GM21529 (cell line): ENCODE measurements at regions not wholly inside any gene's neighbourhood (a gene's known extent, or its start where the extent isn't known, plus 50 kb on each side); places are given as distances from the start of the nearest gene placed in this dataset.
"Not testable (repeated sequence)": the region's sequence is repeated elsewhere in the genome, so short reads cannot be mapped to it uniquely, and the experiment has no call there.

Source experiments
- ATAC-seq: cut with Tn5 transposase; IDR thresholded peaks from one replicate; pipeline ENCODE4 v1.9.1; 2021; ENCODE audit not compliant: unreplicated experiment

- ATAC-seq: no peak
Observed at GRCh38 chr11:87660926-87661660, 514.1 kb downstream of the RAB38 start.

GRCh38 chr11:87659807-87660206, 515.4 kb downstream of the RAB38 start:
- ATAC-seq: no peak

GRCh38 chr11:87645626-87646025, 529.6 kb downstream of the RAB38 start:
- ATAC-seq: no peak

- ATAC-seq: no peak
Observed at GRCh38 chr11:87639753-87640364, 535.4 kb downstream of the RAB38 start.

GRCh38 chr11:87635001-87635400, 540.2 kb downstream of the RAB38 start:
- ATAC-seq: no peak

- ATAC-seq: no peak
Observed at GRCh38 chr11:87634331-87634730, 540.9 kb downstream of the RAB38 start.

GRCh38 chr11:87628957-87629356, 546.3 kb downstream of the RAB38 start:
- ATAC-seq: no peak

- no peak for ATAC-seq
Observed at GRCh38 chr11:87628026-87628580, 547.1 kb downstream of the RAB38 start.

- not testable (repeated sequence) for ATAC-seq
Observed at GRCh38 chr11:87623531-87624365, 551.5 kb downstream of the RAB38 start.

- ATAC-seq: no peak
Observed at GRCh38 chr11:87616511-87616910, 558.7 kb downstream of the RAB38 start.

GRCh38 chr11:87604350-87604749, 566.6 kb downstream of the TMEM135 start:
- ATAC-seq: no peak

- ATAC-seq: no peak
Observed at GRCh38 chr11:87603887-87604286, 566.2 kb downstream of the TMEM135 start.

GRCh38 chr11:87602776-87603175, 565.0 kb downstream of the TMEM135 start:
- ATAC-seq: no peak

GRCh38 chr11:87600938-87601337, 563.2 kb downstream of the TMEM135 start:
- ATAC-seq: no peak

- ATAC-seq: no peak
Observed at GRCh38 chr11:87597725-87598124, 560.0 kb downstream of the TMEM135 start.

- ATAC-seq: no peak
Observed at GRCh38 chr11:87596176-87596575, 558.4 kb downstream of the TMEM135 start.

GRCh38 chr11:87589082-87589481, 551.3 kb downstream of the TMEM135 start:
- ATAC-seq: no peak

GRCh38 chr11:87585613-87586012, 547.9 kb downstream of the TMEM135 start:
- not testable (repeated sequence) for ATAC-seq

GRCh38 chr11:87583931-87584330, 546.2 kb downstream of the TMEM135 start:
- no peak for ATAC-seq

- ATAC-seq: no peak
Observed at GRCh38 chr11:87575088-87575487, 537.4 kb downstream of the TMEM135 start.

- no peak for ATAC-seq
Observed at GRCh38 chr11:87574193-87574592, 536.5 kb downstream of the TMEM135 start.
